ENCODE measurements at regions not wholly inside any gene's neighbourhood (a gene's known extent, or its start where the extent isn't known, plus 50 kb on each side); places are given as distances from the start of the nearest gene placed in this dataset.
"Not testable (repeated sequence)": the region's sequence is repeated elsewhere in the genome, so short reads cannot be mapped to it uniquely, and the experiment has no call there.

DNA sequence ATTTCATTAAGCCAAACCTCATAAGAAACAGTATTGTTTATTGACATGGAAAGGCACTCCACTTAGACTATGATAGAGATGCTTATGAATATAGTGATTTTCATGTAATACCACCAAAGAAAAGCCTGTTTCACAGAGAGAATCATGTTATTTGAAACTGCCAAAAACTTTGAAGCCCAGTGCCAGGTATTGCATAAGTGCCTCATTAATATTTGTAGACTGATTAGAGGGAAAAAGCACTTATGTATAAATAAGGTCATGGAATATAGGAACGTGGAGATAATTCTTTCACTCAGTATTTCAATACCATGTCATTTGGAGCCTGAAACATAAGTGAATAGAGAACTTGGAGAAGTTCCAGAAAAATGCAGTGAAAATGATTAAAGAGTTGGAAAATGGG lies 162.6 kb upstream of the CRIM1 start:
- Mint-ChIP-seq H3K4me3 (no peak overlapping the region), H3K27me3 (no peaks in the 10 kb centered on the region), H3K9me3 (no peaks in the 10 kb centered on the region), H3K27ac (no peak overlapping the region), H3K4me1 (no peaks in the 10 kb centered on the region), H3K36me3 (no peaks in the 10 kb centered on the region)
- H3K4me3 ChIP-seq (ENCODE audit: low read depth, low read length), result no peak overlapping the region
- no peaks in the 10 kb centered on the region for H3K36me3 ChIP-seq (ENCODE audit: control insufficient read depth, insufficient read depth, low read length)
- no peak for ATAC-seq (ENCODE audit: low read depth in 2 of 2)
- no peak for DNase-seq
- H3K4me1 ChIP-seq (ENCODE audit: control insufficient read depth, insufficient read depth, low read length, poor library complexity, severe bottlenecking), result no peaks in the 10 kb centered on the region
- H3K27me3 ChIP-seq (ENCODE audit: control insufficient read depth, insufficient read depth, low read length), result no peaks in the 10 kb centered on the region
- H3K27ac ChIP-seq (ENCODE audit: insufficient read depth, low read length, poor library complexity, severe bottlenecking), result no peak overlapping the region
- no peaks in the 10 kb centered on the region for H3K9me3 ChIP-seq (ENCODE audit: control insufficient read depth in 2 of 2, low read length in 2 of 2)

DNA sequence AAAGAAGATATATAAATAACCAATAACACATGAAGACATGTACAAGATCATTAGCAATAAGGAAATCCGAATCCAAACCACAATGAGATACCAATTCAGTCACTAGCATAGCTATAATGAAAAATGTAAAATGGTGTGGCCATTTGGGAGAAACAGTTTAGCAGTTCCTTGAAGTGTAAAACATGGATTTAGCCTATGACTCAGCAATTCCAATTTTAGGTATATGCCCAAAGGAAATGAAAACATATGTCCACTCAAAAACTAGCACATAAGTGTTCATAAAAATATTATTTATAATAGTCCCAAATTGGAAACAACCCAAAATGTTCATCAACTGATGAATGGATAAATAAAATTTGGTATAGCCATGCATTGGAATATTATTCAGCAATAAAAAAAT lies 165.5 kb upstream of the CRIM1 start:
- Mint-ChIP-seq H3K9me3 (peaks cover 0 to 1% (median 0%) of the 10 kb centered on the region in 7 donors), H3K4me1 (no peaks in the 10 kb centered on the region), H3K4me3 (no peak overlapping the region), H3K27ac (no peak overlapping the region), H3K27me3 (peaks cover 2% of the 10 kb centered on the region), H3K36me3 (no peaks in the 10 kb centered on the region)
- Histone ChIP-seq H3K4me3 (ENCODE audit: low read depth, low read length) (no peak overlapping the region), H3K27me3 (ENCODE audit: control insufficient read depth, insufficient read depth, low read length) (no peaks in the 10 kb centered on the region), H3K4me1 (ENCODE audit: control insufficient read depth, insufficient read depth, low read length, poor library complexity, severe bottlenecking) (no peaks in the 10 kb centered on the region), H3K9me3 (ENCODE audit: control insufficient read depth in 2 of 2, low read length in 2 of 2) (no peaks in the 10 kb centered on the region), H3K27ac (ENCODE audit: insufficient read depth, low read length, poor library complexity, severe bottlenecking) (no peak overlapping the region), H3K36me3 (ENCODE audit: control insufficient read depth, insufficient read depth, low read length) (no peaks in the 10 kb centered on the region)
- ATAC-seq (ENCODE audit: low read depth in 2 of 2), result no peak
- DNase-seq, result no peak

DNA sequence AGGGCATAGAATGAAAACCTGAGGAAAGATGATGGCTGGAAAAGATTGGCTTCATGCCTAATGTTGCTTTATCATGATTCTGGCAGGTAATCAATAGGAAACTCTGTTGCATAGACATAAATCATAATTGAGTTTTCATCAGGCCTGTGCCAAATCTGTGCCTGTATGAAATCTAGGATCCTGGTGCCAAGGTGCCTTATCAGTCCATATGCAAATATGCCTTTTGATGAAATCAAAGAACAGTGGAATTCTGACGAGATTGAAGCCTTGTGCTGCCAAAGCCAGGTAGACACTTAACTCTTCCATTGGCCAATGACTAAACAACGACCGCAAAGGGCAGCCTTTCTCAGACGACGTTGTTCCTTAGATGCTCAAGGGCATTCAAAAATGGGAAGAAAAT lies 170.0 kb upstream of the CRIM1 start:
- Histone ChIP-seq H3K36me3 (ENCODE audit: control insufficient read depth, insufficient read depth, low read length) (no peaks in the 10 kb centered on the region), H3K9me3 (ENCODE audit: control insufficient read depth in 2 of 2, low read length in 2 of 2) (no peaks in the 10 kb centered on the region), H3K27ac (ENCODE audit: insufficient read depth, low read length, poor library complexity, severe bottlenecking) (no peak overlapping the region), H3K4me3 (ENCODE audit: low read depth, low read length) (no peak overlapping the region), H3K27me3 (ENCODE audit: control insufficient read depth, insufficient read depth, low read length) (no peaks in the 10 kb centered on the region), H3K4me1 (ENCODE audit: control insufficient read depth, insufficient read depth, low read length, poor library complexity, severe bottlenecking) (no peaks in the 10 kb centered on the region)
- no peaks in the 10 kb centered on the region for H3K36me3 Mint-ChIP-seq
- ATAC-seq (ENCODE audit: low read depth in 2 of 2) (no peak), DNase-seq (no peak)
- no peaks in the 10 kb centered on the region for H3K4me1 Mint-ChIP-seq
- no peak overlapping the region for H3K4me3 Mint-ChIP-seq
- no peak overlapping the region for H3K27ac Mint-ChIP-seq
- peaks cover 0 to 1% (median 0%) of the 10 kb centered on the region in 7 donors for H3K9me3 Mint-ChIP-seq
- peaks cover 4% of the 10 kb centered on the region for H3K27me3 Mint-ChIP-seq

DNA sequence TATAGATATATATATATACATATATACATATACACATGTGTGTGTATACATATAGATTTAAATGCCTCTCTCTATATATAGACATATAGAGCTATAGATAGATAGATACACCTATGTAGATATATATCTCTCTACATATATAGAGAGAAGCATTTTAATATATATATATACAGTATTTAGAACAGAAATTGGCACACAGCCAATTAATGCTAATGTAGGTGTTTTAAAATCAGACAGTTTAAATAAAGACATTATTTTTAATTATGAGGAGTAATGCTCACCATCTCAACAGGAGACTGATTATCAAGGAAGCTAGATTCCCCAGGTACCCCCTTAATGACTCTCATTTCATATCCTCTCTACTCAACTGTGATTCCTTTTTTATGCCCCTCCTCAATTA lies 170.7 kb upstream of the CRIM1 start:
- Histone ChIP-seq H3K4me3 (ENCODE audit: low read depth, low read length) (no peak overlapping the region), H3K36me3 (ENCODE audit: control insufficient read depth, insufficient read depth, low read length) (no peaks in the 10 kb centered on the region), H3K4me1 (ENCODE audit: control insufficient read depth, insufficient read depth, low read length, poor library complexity, severe bottlenecking) (no peaks in the 10 kb centered on the region), H3K9me3 (ENCODE audit: control insufficient read depth in 2 of 2, low read length in 2 of 2) (no peaks in the 10 kb centered on the region), H3K27me3 (ENCODE audit: control insufficient read depth, insufficient read depth, low read length) (no peaks in the 10 kb centered on the region), H3K27ac (ENCODE audit: insufficient read depth, low read length, poor library complexity, severe bottlenecking) (no peak overlapping the region)
- peaks cover 0 to 1% (median 0%) of the 10 kb centered on the region in 7 donors for H3K9me3 Mint-ChIP-seq
- no peak overlapping the region for H3K27ac Mint-ChIP-seq
- peaks cover 4% of the 10 kb centered on the region for H3K27me3 Mint-ChIP-seq
- no peak for ATAC-seq (ENCODE audit: low read depth in 2 of 2)
- H3K4me1 Mint-ChIP-seq, result no peaks in the 10 kb centered on the region
- H3K4me3 Mint-ChIP-seq, result no peak overlapping the region
- no peaks in the 10 kb centered on the region for H3K36me3 Mint-ChIP-seq
- no peak for DNase-seq

DNA sequence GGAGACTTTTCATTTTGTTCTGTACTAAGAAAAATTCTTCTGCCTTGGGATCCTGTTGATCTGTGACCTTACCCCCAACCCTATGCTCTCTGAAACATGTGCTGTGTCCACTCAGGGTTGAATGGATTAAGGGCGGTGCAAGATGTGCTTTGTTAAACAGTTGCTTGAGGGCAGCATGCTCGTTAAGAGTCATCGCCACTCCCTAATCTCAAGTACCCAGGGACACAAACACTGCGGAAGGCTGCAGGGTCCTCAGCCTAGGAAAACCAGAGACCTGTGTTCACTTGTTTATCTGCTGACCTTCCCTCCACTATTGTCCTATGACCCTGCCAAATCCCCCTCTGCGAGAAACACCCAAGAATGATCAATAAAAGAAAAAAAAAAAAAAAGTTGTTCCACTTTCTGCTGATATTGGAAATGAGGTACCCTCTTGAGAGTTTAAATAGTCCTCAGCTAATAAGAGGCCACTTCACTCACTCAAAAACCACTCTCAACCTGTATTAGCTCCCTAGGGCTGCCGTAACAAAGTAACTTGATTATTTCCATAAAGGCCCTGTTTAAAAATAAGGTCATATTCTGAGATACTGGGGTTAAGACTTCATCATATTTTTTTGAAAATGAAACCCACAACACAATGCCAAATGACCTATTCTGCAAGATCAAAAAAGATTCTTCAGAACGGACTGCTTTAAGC lies 174.6 kb upstream of the CRIM1 start:
- H3K27ac ChIP-seq (ENCODE audit: insufficient read depth, low read length, poor library complexity, severe bottlenecking); H3K4me3 Mint-ChIP-seq; H3K27ac Mint-ChIP-seq; DNase-seq; H3K9me3 Mint-ChIP-seq; H3K9me3 ChIP-seq (ENCODE audit: control insufficient read depth in 2 of 2, low read length in 2 of 2); H3K27me3 ChIP-seq (ENCODE audit: control insufficient read depth, insufficient read depth, low read length); H3K27me3 Mint-ChIP-seq; H3K36me3 ChIP-seq (ENCODE audit: control insufficient read depth, insufficient read depth, low read length); ATAC-seq (ENCODE audit: low read depth in 2 of 2); H3K4me3 ChIP-seq (ENCODE audit: low read depth, low read length); H3K36me3 Mint-ChIP-seq; H3K4me1 ChIP-seq (ENCODE audit: control insufficient read depth, insufficient read depth, low read length, poor library complexity, severe bottlenecking); H3K4me1 Mint-ChIP-seq: not testable (repeated sequence)

DNA sequence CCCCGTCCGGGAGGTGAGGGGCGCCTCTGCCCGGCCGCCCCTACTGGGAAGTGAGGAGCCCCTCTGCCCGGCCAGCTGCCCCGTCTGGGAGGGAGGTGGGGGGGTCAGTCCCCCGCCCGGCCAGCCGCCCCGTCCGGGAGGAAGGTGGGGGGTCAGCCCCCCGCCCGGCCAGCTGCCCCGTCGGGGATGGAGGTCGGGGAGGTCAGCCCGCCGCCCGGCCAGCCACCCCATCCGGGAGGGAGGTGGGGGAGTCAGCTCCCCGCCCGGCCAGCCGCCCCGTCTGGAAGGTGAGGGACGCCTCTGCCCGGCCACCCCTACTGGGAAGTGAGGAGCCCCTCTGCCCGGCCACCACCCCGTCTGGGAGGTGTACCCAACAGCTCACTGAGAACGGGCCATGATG lies 175.3 kb upstream of the CRIM1 start:
- not testable (repeated sequence) for ATAC-seq (ENCODE audit: low read depth in 2 of 2)

DNA sequence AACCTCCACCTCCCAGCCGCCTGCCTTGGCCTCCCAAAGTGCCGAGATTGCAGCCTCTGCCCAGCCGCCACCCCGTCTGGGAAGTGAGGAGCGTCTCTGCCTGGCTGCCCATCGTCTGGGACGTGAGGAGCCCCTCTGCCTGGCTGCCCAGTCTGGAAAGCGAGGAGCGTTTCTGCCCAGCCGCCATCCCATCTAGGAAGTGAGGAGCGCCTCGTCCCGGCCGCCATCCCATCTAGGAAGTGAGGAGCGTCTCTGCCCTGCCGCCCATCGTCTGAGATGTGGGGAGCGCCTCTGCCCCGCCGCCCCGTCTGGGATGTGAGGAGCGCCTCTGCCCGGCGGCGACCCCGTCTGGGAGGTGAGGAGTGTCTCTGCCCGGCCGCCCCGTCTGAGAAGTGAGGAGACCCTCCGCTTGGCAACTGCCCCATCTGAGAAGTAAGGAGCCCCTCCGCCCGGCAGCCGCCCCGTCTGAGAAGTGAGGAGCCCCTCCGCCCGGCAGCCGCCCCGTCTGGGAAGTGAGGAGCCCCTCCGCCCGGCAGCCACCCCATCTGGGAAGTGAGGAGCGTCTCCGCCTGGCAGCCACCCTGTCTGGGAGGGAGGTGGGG lies 175.8 kb upstream of the CRIM1 start:
- not testable (repeated sequence) for H3K4me3 Mint-ChIP-seq; H3K9me3 Mint-ChIP-seq; H3K4me3 ChIP-seq (ENCODE audit: low read depth, low read length); H3K36me3 ChIP-seq (ENCODE audit: control insufficient read depth, insufficient read depth, low read length); DNase-seq; H3K27ac Mint-ChIP-seq; ATAC-seq (ENCODE audit: low read depth in 2 of 2); H3K27me3 ChIP-seq (ENCODE audit: control insufficient read depth, insufficient read depth, low read length); H3K27ac ChIP-seq (ENCODE audit: insufficient read depth, low read length, poor library complexity, severe bottlenecking); H3K36me3 Mint-ChIP-seq; H3K27me3 Mint-ChIP-seq; H3K9me3 ChIP-seq (ENCODE audit: control insufficient read depth in 2 of 2, low read length in 2 of 2); H3K4me1 Mint-ChIP-seq; H3K4me1 ChIP-seq (ENCODE audit: control insufficient read depth, insufficient read depth, low read length, poor library complexity, severe bottlenecking)

More for the DNA sequence above, 175.3 kb upstream of the CRIM1 start:
- not testable (repeated sequence) for H3K4me3 Mint-ChIP-seq; DNase-seq; H3K27me3 Mint-ChIP-seq; H3K27ac Mint-ChIP-seq; H3K9me3 Mint-ChIP-seq; H3K36me3 Mint-ChIP-seq; H3K27me3 ChIP-seq (ENCODE audit: control insufficient read depth, insufficient read depth, low read length); H3K4me1 Mint-ChIP-seq; H3K36me3 ChIP-seq (ENCODE audit: control insufficient read depth, insufficient read depth, low read length); H3K4me3 ChIP-seq (ENCODE audit: low read depth, low read length); H3K27ac ChIP-seq (ENCODE audit: insufficient read depth, low read length, poor library complexity, severe bottlenecking); H3K4me1 ChIP-seq (ENCODE audit: control insufficient read depth, insufficient read depth, low read length, poor library complexity, severe bottlenecking); H3K9me3 ChIP-seq (ENCODE audit: control insufficient read depth in 2 of 2, low read length in 2 of 2)

DNA sequence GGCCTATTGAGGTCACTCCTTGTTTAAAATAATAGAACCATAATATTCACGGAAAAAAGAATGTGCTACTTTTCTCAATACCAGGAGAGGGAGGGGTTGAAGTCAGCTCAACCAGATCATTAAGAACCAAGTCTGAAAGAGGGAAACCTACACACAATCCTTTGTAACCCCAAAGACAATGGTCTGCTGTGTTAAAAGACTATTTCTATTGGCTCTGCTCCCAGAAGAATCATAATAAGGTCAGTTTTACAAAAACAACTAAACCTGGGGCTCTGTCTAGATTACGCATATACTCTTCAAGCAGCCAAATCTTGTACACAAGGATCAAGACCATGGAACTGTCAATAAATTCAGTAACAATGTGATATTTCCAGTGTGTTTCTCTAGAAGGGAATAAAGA lies 177.2 kb upstream of the CRIM1 start:
- no peaks in the 10 kb centered on the region for H3K4me1 Mint-ChIP-seq
- Histone ChIP-seq H3K4me3 (ENCODE audit: low read depth, low read length) (no peak overlapping the region), H3K4me1 (ENCODE audit: control insufficient read depth, insufficient read depth, low read length, poor library complexity, severe bottlenecking) (no peaks in the 10 kb centered on the region), H3K27ac (ENCODE audit: insufficient read depth, low read length, poor library complexity, severe bottlenecking) (no peak overlapping the region), H3K27me3 (ENCODE audit: control insufficient read depth, insufficient read depth, low read length) (no peaks in the 10 kb centered on the region), H3K9me3 (ENCODE audit: control insufficient read depth in 2 of 2, low read length in 2 of 2) (no peaks in the 10 kb centered on the region), H3K36me3 (ENCODE audit: control insufficient read depth, insufficient read depth, low read length) (no peaks in the 10 kb centered on the region)
- no peaks in the 10 kb centered on the region for H3K36me3 Mint-ChIP-seq
- H3K4me3 Mint-ChIP-seq, result no peak overlapping the region
- H3K9me3 Mint-ChIP-seq, result peaks cover 0 to 4% (median 0%) of the 10 kb centered on the region in 7 donors
- no peak for ATAC-seq (ENCODE audit: low read depth in 2 of 2)
- H3K27me3 Mint-ChIP-seq, result no peaks in the 10 kb centered on the region
- no peak overlapping the region for H3K27ac Mint-ChIP-seq
- DNase-seq, result no peak

All from CD4-positive, CD25-positive, alpha-beta regulatory T cell (primary cell).